Subcutaneous abdominal adipose tissue (tissue), 5 donors: ENCODE measurements at regions not wholly inside any gene's neighbourhood (a gene's known extent, or its start where the extent isn't known, plus 50 kb on each side); places are given as distances from the start of the nearest gene placed in this dataset.
"Not testable (repeated sequence)": the region's sequence is repeated elsewhere in the genome, so short reads cannot be mapped to it uniquely, and the experiment has no call there.

Experiments used
- H3K27ac ChIP-seq: one replicate; pipeline ENCODE4 v1.7.0; 2013; ENCODE audit warnings: low read depth, mild to moderate bottlenecking, inconsistent platforms, low read length, moderate library complexity
- H3K27me3 ChIP-seq, 5 donors: one replicate each; pipeline ENCODE4 v1.7.0; 2013; ENCODE audit warnings: low read length in 5 of 5, inconsistent platforms in 1 of 5; ENCODE audit not compliant: control insufficient read depth in 5 of 5, insufficient read depth in 4 of 5
- H3K36me3 ChIP-seq, 5 donors: one replicate each; pipeline ENCODE4 v1.7.0; 2013; ENCODE audit warnings: low read length in 5 of 5; ENCODE audit not compliant: control insufficient read depth in 5 of 5, insufficient read depth in 5 of 5
- H3K4me1 ChIP-seq, 5 donors: one replicate each; pipeline ENCODE4 v1.7.0; 2013; ENCODE audit warnings: low read length in 5 of 5, mild to moderate bottlenecking in 3 of 5, moderate library complexity in 1 of 5; ENCODE audit not compliant: control insufficient read depth in 5 of 5, insufficient read depth in 5 of 5
- H3K4me3 ChIP-seq, 5 donors: one replicate each; pipeline ENCODE4 v1.7.0; 2013; ENCODE audit warnings: low read length in 5 of 5, low read depth in 1 of 5
- H3K9ac ChIP-seq, 5 donors: one replicate each; pipeline ENCODE4 v1.7.0; 2013; ENCODE audit warnings: low read length in 5 of 5, mild to moderate bottlenecking in 4 of 5, moderate library complexity in 3 of 5
- H3K9me3 ChIP-seq, 5 donors: one replicate each; pipeline ENCODE4 v1.7.0; 2013; ENCODE audit warnings: low read length in 5 of 5; ENCODE audit not compliant: control insufficient read depth in 5 of 5
- donor health status: healthy.
- donor health status: healthy.
- donor health status: healthy.
- donor health status: healthy.
- donor health status: healthy.

GRCh38 chr5:109566361-109566760, 123.4 kb upstream of the MAN2A1 start:
- Histone ChIP-seq H3K4me3 (no peak overlapping the region), H3K36me3 (no peaks in the 10 kb centered on the region), H3K27me3 (no peaks in the 10 kb centered on the region), H3K9ac (no peak overlapping the region), H3K9me3 (no peaks in the 10 kb centered on the region), H3K27ac (no peak overlapping the region), H3K4me1 (peaks cover 0 to 4% (median 0%) of the 10 kb centered on the region in 5 donors)

GRCh38 chr5:109563739-109564138, 126.0 kb upstream of the MAN2A1 start:
- H3K36me3 ChIP-seq: no peaks in the 10 kb centered on the region
- no peaks in the 10 kb centered on the region for H3K27me3 ChIP-seq
- no peak overlapping the region for H3K27ac ChIP-seq
- H3K4me3 ChIP-seq: no peak overlapping the region
- H3K9ac ChIP-seq: no peak overlapping the region
- no peaks in the 10 kb centered on the region for H3K9me3 ChIP-seq
- peaks cover 0 to 4% (median 0%) of the 10 kb centered on the region in 5 donors for H3K4me1 ChIP-seq

- Histone ChIP-seq H3K36me3 (no peaks in the 10 kb centered on the region), H3K27ac (no peak overlapping the region), H3K4me3 (no peak overlapping the region), H3K9ac (no peak overlapping the region), H3K4me1 (peaks cover 0 to 4% (median 0%) of the 10 kb centered on the region in 5 donors), H3K9me3 (no peaks in the 10 kb centered on the region), H3K27me3 (no peaks in the 10 kb centered on the region)
These were observed 126.5 kb upstream of the MAN2A1 start for GRCh38 chr5:109563189-109563588.

DNA sequence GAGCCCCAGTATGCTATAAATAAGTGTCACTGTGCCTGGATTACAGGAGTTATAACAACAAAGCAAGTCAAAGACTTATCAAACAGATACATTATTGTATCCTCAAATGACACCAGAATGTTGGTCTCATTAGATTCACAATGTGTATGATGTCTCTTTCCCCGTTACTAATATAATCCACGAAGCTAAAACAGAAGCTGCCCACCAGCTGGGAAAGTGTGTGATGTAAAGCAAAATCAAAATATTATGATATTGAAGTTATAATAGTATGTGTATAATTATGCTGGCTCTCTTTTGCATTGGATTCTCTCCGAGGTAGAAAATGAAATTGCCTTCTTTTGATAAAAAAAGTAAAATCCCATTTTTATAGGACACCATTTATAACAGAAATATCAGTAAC, 127.3 kb upstream of the MAN2A1 start:
- Histone ChIP-seq H3K9ac (no peak overlapping the region), H3K4me3 (no peak overlapping the region)

DNA sequence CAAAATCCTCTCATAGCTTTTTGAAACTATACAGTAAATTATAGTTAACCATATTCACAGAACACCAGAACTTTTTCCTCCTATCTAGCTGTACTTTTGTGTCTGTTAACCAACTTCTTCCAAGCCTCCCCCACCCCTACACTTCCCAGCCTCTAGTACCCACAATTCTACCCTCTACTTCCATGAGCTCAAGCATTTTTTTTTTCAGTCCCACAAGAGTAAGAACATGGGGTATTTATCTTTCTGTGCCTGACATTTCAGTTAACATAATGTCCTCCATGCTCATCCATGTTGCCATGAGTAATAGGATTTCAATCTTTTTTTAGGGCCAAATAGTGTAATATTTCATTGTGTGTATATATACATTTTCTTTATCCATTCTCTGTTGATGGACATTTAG, 128.3 kb upstream of the MAN2A1 start:
- Histone ChIP-seq H3K9me3 (no peaks in the 10 kb centered on the region), H3K4me1 (no peaks in the 10 kb centered on the region), H3K27me3 (no peaks in the 10 kb centered on the region), H3K36me3 (no peaks in the 10 kb centered on the region), H3K27ac (no peak overlapping the region), H3K4me3 (no peak overlapping the region), H3K9ac (no peak overlapping the region)

More for the DNA sequence above, 127.3 kb upstream of the MAN2A1 start:
- H3K4me1 ChIP-seq: peaks cover 0 to under 1% (median 0%) of the 10 kb centered on the region in 5 donors
- H3K27ac ChIP-seq: no peak overlapping the region
- no peaks in the 10 kb centered on the region for H3K9me3 ChIP-seq
- H3K27me3 ChIP-seq: no peaks in the 10 kb centered on the region
- H3K36me3 ChIP-seq: no peaks in the 10 kb centered on the region

- Histone ChIP-seq H3K36me3 (no peaks in the 10 kb centered on the region), H3K27ac (no peak overlapping the region), H3K4me3 (no peak overlapping the region), H3K9ac (no peak overlapping the region), H3K4me1 (no peaks in the 10 kb centered on the region), H3K9me3 (no peaks in the 10 kb centered on the region), H3K27me3 (no peaks in the 10 kb centered on the region)
These were observed 129.2 kb upstream of the MAN2A1 start for GRCh38 chr5:109560554-109560953.

DNA sequence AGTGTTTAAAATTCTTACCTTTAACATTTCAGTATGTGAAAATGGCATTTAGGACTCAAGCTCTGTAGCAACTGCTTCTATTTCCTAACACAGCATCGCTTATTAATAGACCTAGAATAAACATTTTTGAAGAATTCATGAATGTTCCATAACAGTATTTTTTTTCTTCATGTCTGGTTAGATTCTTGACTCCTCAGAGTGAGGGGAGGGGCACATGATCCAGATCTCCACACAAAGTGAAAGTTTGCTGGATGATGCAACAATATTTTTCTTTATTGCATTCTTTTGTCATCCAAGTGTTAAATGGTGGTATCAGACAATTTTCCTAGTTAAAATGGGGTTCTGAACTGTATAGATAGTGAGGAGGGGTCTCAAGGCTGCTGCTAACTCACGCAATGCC, 130.8 kb upstream of the MAN2A1 start:
- Histone ChIP-seq H3K36me3 (no peaks in the 10 kb centered on the region), H3K9me3 (peaks cover 0 to 2% (median 0%) of the 10 kb centered on the region in 5 donors), H3K4me3 (no peak overlapping the region), H3K27me3 (no peaks in the 10 kb centered on the region), H3K4me1 (no peaks in the 10 kb centered on the region), H3K9ac (no peak overlapping the region), H3K27ac (no peak overlapping the region)

- H3K4me1 ChIP-seq: no peaks in the 10 kb centered on the region
- H3K27me3 ChIP-seq: no peaks in the 10 kb centered on the region
- no peak overlapping the region for H3K4me3 ChIP-seq
- no peak overlapping the region for H3K27ac ChIP-seq
- H3K9ac ChIP-seq: no peak overlapping the region
- H3K9me3 ChIP-seq: peaks cover 0 to 2% (median 0%) of the 10 kb centered on the region in 5 donors
- H3K36me3 ChIP-seq: no peaks in the 10 kb centered on the region
These were observed 131.4 kb upstream of the MAN2A1 start for GRCh38 chr5:109558364-109558763.

DNA sequence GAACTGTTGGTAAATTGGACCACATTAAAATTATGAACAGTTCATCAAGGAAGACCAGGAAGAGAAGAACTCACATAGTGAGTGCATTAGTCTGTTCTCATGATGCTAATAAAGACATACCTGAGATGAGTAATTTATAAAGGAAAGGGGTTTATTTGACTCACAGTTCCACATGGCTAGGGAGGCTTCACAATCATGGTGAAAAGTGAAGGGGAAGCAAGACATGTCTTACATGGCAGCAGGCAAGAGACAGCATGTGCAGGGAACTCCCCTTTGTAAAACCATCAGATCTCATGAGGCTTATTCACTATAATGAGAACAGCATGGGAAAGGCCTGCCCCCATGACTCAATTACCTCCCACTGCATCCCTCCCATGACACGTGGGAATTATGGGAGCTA, 135.9 kb upstream of the MAN2A1 start:
- no peak overlapping the region for H3K9ac ChIP-seq
- no peaks in the 10 kb centered on the region for H3K36me3 ChIP-seq
- H3K27ac ChIP-seq: no peak overlapping the region
- peaks cover 0 to 4% (median 0%) of the 10 kb centered on the region in 5 donors for H3K9me3 ChIP-seq
- H3K27me3 ChIP-seq: no peaks in the 10 kb centered on the region
- no peak overlapping the region for H3K4me3 ChIP-seq
- no peaks in the 10 kb centered on the region for H3K4me1 ChIP-seq

GRCh38 chr5:109551234-109551633, 138.5 kb upstream of the MAN2A1 start:
- not testable (repeated sequence) for H3K27ac ChIP-seq, H3K9ac ChIP-seq, H3K36me3 ChIP-seq, H3K27me3 ChIP-seq, H3K4me3 ChIP-seq, H3K4me1 ChIP-seq, H3K9me3 ChIP-seq

DNA sequence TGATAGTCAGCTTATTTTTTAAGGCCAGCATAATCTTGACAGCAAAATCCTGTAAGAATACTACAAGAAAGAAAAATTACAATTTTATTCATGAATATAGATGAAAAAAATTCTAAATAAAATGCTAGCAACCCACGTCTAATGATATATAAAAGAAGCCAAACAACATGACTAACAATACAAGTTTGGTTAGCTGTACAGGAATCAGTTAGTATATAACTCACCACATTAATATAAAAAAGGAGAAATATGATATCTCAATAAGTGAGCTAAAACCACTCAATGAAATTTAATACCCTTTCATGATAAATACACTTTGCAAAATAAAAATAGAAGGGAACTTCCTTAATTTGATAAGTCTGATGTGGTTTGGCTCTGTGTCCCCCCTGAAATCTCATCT, 139.7 kb upstream of the MAN2A1 start:
- H3K27ac ChIP-seq: no peak overlapping the region
- H3K27me3 ChIP-seq: no peaks in the 10 kb centered on the region
- no peaks in the 10 kb centered on the region for H3K36me3 ChIP-seq
- H3K9me3 ChIP-seq: peaks cover 0 to 4% (median 0%) of the 10 kb centered on the region in 5 donors
- H3K4me1 ChIP-seq: no peaks in the 10 kb centered on the region
- H3K4me3 ChIP-seq: no peak overlapping the region
- no peak overlapping the region for H3K9ac ChIP-seq
